ENCODE measurements at regions not wholly inside any gene's neighbourhood (a gene's known extent, or its start where the extent isn't known, plus 50 kb on each side); places are given as distances from the start of the nearest gene placed in this dataset.

DNA sequence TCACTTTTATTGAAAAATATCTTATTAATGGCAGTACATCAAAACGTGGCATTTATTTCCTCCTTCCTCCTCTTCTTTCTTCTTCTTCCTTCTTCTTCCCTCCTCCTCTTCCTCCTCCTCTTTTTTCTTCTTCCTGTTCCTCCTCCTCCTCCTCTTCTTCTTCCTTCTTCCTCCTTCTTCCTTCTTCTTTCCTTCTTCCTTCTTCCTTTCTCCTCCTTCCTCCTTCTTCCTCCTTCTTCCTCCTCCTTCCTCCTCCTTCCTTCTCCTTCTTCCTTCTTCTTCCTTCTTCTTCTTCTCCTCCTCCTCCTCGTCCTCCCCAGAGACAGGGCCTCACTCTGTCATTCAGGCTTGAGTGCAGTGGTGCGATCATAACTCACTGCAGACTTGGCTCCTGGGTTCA is 457.2 kb downstream of the AEBP2 start:
- TF ChIP-seq, protein P1, sequence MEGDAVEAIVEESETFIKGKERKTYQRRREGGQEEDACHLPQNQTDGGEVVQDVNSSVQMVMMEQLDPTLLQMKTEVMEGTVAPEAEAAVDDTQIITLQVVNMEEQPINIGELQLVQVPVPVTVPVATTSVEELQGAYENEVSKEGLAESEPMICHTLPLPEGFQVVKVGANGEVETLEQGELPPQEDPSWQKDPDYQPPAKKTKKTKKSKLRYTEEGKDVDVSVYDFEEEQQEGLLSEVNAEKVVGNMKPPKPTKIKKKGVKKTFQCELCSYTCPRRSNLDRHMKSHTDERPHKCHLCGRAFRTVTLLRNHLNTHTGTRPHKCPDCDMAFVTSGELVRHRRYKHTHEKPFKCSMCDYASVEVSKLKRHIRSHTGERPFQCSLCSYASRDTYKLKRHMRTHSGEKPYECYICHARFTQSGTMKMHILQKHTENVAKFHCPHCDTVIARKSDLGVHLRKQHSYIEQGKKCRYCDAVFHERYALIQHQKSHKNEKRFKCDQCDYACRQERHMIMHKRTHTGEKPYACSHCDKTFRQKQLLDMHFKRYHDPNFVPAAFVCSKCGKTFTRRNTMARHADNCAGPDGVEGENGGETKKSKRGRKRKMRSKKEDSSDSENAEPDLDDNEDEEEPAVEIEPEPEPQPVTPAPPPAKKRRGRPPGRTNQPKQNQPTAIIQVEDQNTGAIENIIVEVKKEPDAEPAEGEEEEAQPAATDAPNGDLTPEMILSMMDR (conservative IDR thresholded peaks at IDR 0.05; ENCODE audit: low read depth, low read length), result no peak
- TF ChIP-seq POLR2A (IDR thresholded peaks at IDR 0.05; ENCODE audit: low read depth, low read length) (no peak), MXI1 (IDR thresholded peaks at IDR 0.05; ENCODE audit: borderline replicate concordance, low read depth, low read length) (no peak), SMC3 (IDR thresholded peaks at IDR 0.05; ENCODE audit: low read depth, low read length) (no peak), CHD1 (IDR thresholded peaks at IDR 0.05; ENCODE audit: low read depth, low read length) (no peak), RAD21 (IDR thresholded peaks at IDR 0.05; ENCODE audit: low read length) (no peak), NFE2L2 (IDR thresholded peaks at IDR 0.05; ENCODE audit: low read depth, low read length) (no peak), RCOR1 (IDR thresholded peaks at IDR 0.05; ENCODE audit: insufficient replicate concordance, low read length) (no peak), BHLHE40 (IDR thresholded peaks at IDR 0.05; ENCODE audit: low read depth, low read length) (no peak), MAZ (IDR thresholded peaks at IDR 0.05; ENCODE audit: borderline replicate concordance, low read depth, low read length) (no peak)
- TF ChIP-seq, protein P2, sequence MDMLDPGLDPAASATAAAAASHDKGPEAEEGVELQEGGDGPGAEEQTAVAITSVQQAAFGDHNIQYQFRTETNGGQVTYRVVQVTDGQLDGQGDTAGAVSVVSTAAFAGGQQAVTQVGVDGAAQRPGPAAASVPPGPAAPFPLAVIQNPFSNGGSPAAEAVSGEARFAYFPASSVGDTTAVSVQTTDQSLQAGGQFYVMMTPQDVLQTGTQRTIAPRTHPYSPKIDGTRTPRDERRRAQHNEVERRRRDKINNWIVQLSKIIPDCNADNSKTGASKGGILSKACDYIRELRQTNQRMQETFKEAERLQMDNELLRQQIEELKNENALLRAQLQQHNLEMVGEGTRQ (IDR thresholded peaks at IDR 0.05; ENCODE audit: low read depth, low read length), result no peak
